Heart right ventricle (tissue), 16 donors: ENCODE measurements at regions not wholly inside any gene's neighbourhood (a gene's known extent, or its start where the extent isn't known, plus 50 kb on each side); places are given as distances from the start of the nearest gene placed in this dataset.

Experiments used
- ATAC-seq, 8 donors: fragments of 200-7000 bp; cut with Tn5 transposase; one replicate each; pipeline ENCODE4 v1.9.1; 2020; ENCODE audit warnings: mild to moderate bottlenecking in 8 of 8, moderate library complexity in 8 of 8, moderate number of reproducible peaks in 1 of 8
- DNase-seq, 2 donors: peaks; one replicate each; pipeline ENCODE4 v3.0.0-alpha.2; 2020
- H3K27ac ChIP-seq, 10 donors: fragments of 200-600 bp; sonication (generic) in 2 of 10; one replicate each; pipeline versions ENCODE4 v1.5.0 to v1.8.0; 2020 to 2022; ENCODE audit warnings: mild to moderate bottlenecking in 3 of 10
- H3K27me3 ChIP-seq, 7 donors: fragments of 200-600 bp; one replicate each; pipeline ENCODE4 v1.8.0; 2021 to 2022; ENCODE audit warnings: mild to moderate bottlenecking in 2 of 7
- H3K36me3 ChIP-seq, 9 donors: fragments of 200-600 bp; sonication (generic) in 1 of 9; one replicate each; pipeline versions ENCODE4 v1.5.0 to v1.8.0; 2020 to 2022; ENCODE audit warnings: mild to moderate bottlenecking in 2 of 9
- H3K4me1 ChIP-seq, 9 donors: fragments of 200-600 bp; sonication (generic) in 1 of 9; one replicate each; pipeline versions ENCODE4 v1.5.0 to v1.8.0; 2020 to 2022; ENCODE audit warnings: mild to moderate bottlenecking in 4 of 9
- H3K4me3 ChIP-seq, 10 donors: fragments of 200-600 bp; sonication (generic) in 2 of 10; one replicate each; pipeline versions ENCODE4 v1.5.0 to v1.8.0; 2020 to 2022; ENCODE audit warnings: mild to moderate bottlenecking in 7 of 10, moderate library complexity in 2 of 10
- H3K9me3 ChIP-seq, 11 donors: fragments of 200-600 bp in 10 of 11; sonication (generic) in 2 of 11; one replicate each; pipeline versions ENCODE4 v1.5.0 to v1.8.0; 2013 to 2022; ENCODE audit warnings: mild to moderate bottlenecking in 2 of 11, control low read depth in 1 of 11, moderate library complexity in 1 of 11
- WGBS, 2 donors: extraction: QIAGEN DNeasy Blood & Tissue Kit; methylation state at CpG; one replicate each; pipeline ENCODE4 v1.1.7; 2013; ENCODE audit warnings: inconsistent platforms in 1 of 2; 5-methylcytosine and 5-hydroxymethylcytosine counted together
- intact Hi-C, 10 donors: fragments of 100-400 bp; cut with DNase I; formaldehyde crosslinking; loops; one replicate each; pipeline versions ENCODE4 v1.11.1 to v1.14.2; 2022
- TF ChIP-seq, protein P1 (sequence below), 9 donors: fragments of 200-600 bp; sonication (generic) in 2 of 9; IDR thresholded peaks; one replicate each; pipeline versions ENCODE4 v1.5.0 to v1.8.0; 2021 to 2022; ENCODE audit warnings: antibody characterized with exemption in 9 of 9, mild to moderate bottlenecking in 5 of 9, moderate library complexity in 1 of 9
- donor health status: Arrhythmogenic right ventricular cardiomyopathy.
- donor health status: ischemic (EF 13 %, LVEDD 7.1; RV severe dilation, severe dysfunction).
- donor health status: healthy with polysubstance abuse.
- donor health status: DM: no; HTN: yes; CAD: no.
- donor health status: DM: no; HTN: no; CAD: no.
- donor health status: ischemic (EF 25% LVEDD 6.9; RV normal size, moderate dysfunction).
- donor health status: ischemic (EF 25% LVEDD 5.7; RV mildly dilated, moderate dysfunction).
- donor health status: healthy.
- donor health status: DM: yes; HTN: yes; CAD: no.
- donor health status: Ischemic cardiomyopathy.
- donor health status: ischemic (EF 35%, LVEDD 5.7; RV mildly dilated, moderate dysfunction).
- donor health status: nonischemic (EF 11% LVEDD 7.7; RV severe dilation, severe dysfunction).
- donor health status: DM: yes; HTN: yes; CAD: no.
- donor health status: PGD.
- donor health status: ischemic (EF 29% LVEDD 5.4; RV normal size, mild dysfunction).
- donor health status: nonischemic (EF 23%, LVEDD 6.1; RV moderate dilation, normal function).

DNA sequence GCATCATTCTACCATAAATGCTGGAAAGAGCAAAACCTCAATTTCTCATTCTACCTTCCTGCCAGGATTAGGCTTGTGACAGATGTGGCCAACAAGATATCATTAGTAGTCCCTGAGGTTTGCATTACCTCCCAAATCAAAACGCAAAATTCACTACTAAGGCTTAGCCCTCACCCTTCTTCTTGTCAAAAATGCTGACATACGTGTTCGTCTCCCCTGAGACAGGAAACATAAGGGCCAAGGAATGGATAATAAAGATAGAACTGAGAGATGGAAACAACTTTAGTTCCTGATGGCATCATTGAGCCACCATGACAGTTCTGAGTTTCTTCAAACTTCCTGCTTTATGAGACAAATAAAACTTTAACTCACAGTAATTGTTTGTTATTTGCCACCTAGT lies 642.1 kb downstream of the NOVA1 start:
- TF ChIP-seq, protein P1, sequence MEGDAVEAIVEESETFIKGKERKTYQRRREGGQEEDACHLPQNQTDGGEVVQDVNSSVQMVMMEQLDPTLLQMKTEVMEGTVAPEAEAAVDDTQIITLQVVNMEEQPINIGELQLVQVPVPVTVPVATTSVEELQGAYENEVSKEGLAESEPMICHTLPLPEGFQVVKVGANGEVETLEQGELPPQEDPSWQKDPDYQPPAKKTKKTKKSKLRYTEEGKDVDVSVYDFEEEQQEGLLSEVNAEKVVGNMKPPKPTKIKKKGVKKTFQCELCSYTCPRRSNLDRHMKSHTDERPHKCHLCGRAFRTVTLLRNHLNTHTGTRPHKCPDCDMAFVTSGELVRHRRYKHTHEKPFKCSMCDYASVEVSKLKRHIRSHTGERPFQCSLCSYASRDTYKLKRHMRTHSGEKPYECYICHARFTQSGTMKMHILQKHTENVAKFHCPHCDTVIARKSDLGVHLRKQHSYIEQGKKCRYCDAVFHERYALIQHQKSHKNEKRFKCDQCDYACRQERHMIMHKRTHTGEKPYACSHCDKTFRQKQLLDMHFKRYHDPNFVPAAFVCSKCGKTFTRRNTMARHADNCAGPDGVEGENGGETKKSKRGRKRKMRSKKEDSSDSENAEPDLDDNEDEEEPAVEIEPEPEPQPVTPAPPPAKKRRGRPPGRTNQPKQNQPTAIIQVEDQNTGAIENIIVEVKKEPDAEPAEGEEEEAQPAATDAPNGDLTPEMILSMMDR (IDR thresholded peaks at IDR 0.05): no peak
- Histone ChIP-seq H3K4me1 (no peaks in the 10 kb centered on the region), H3K4me3 (no peak overlapping the region), H3K9me3 (peaks cover 0 to 31% (median 0%) of the 10 kb centered on the region in 11 donors), H3K27me3 (no peaks in the 10 kb centered on the region), H3K36me3 (no peaks in the 10 kb centered on the region), H3K27ac (no peak overlapping the region)
- ATAC-seq (no peak), DNase-seq (no peak)
- 72 to 82% methylated on average over 3 of the region's 3 CpGs for WGBS, 2 donors
- intact Hi-C loops: no loop called here

DNA sequence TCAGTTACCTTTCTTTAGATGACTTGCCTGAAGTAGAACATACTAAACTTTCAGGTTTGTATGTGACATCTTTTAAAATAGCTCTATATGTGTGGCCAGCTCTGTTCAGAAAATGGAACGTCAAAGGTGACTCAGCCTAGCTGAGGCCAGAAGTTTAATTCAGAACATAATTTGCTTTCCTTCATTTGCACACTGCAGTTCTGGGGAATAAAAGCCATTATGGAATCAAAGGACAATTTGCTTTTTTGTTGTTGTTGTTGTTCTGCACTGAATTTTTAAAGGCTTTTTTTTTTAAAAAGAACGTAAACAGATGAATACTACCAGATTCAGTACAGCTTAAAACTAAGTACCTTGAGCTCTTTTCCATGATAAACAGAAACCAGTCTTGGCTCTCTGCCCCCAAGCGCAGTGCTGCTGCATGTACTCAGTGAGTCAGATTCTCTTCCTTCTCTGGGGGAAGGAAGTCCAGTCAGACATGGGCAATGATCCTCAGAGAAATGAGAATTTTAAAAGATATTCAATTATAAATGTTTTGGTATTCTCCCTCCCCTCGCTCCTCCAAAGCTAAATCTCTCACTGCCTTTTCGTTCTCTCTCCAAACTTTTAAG lies 644.2 kb downstream of the NOVA1 start:
- no peak for ATAC-seq
- TF ChIP-seq, protein P1 (IDR thresholded peaks at IDR 0.05): no peak
- Histone ChIP-seq H3K27me3 (no peaks in the 10 kb centered on the region), H3K27ac (no peak overlapping the region), H3K4me3 (no peak overlapping the region), H3K36me3 (no peaks in the 10 kb centered on the region), H3K9me3 (peaks cover 0 to 34% (median 0%) of the 10 kb centered on the region in 11 donors), H3K4me1 (no peaks in the 10 kb centered on the region)
- DNase-seq: no peak
- 71 to 87% methylated on average over 5 of the region's 5 CpGs for WGBS, 2 donors
- intact Hi-C loops: no loop called here

DNA sequence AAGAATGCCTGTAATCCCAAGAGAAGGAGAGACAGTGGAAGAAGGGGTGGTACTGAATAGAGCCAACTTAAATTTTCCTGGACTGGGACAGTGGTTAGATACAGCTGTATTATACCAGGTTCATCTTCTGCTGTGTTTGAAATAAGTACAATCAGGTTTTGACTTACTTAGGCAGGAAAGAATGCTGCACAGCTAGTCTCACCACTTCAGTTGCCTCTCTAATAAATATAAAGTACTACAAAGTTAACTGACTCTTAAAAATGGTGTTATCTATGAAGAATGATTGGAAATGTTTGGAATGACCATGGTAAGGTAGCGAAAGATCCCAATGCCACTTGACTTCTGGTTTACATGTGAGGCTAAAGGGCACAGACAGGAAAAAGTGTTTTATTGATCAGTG lies 652.1 kb downstream of the NOVA1 start:
- 79 to 80% methylated on average over 1 of the region's 1 CpG for WGBS, 2 donors
- TF ChIP-seq, protein P1 (IDR thresholded peaks at IDR 0.05): no peak
- Histone ChIP-seq H3K36me3 (no peaks in the 10 kb centered on the region), H3K27me3 (no peaks in the 10 kb centered on the region), H3K4me1 (no peaks in the 10 kb centered on the region), H3K9me3 (peaks cover 0 to 9% (median 0%) of the 10 kb centered on the region in 11 donors), H3K4me3 (no peak overlapping the region), H3K27ac (no peak overlapping the region)
- ATAC-seq: no peak
- DNase-seq: no peak
- intact Hi-C loops: no loop called here

DNA sequence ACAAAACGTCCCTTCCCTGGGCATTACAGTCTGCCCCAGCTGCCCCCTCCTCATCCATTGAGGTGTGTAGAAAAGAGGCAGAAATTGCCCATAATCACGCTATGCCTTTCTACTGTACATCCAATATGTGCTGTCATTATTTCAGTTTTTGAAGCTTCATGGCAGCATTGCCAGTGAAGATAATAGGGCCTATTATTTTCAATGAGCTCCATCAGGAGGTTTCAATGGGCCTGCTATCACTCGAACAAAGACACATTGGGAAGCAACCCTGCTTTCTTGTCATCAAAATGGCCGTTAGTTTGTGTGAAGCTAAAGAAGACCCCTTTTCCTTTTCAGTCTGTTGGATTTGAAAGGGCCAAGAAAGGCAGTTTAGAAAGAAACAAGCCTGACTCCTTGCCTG lies 653.8 kb downstream of the NOVA1 start:
- ATAC-seq: no peak
- Histone ChIP-seq H3K27me3 (no peaks in the 10 kb centered on the region), H3K27ac (no peak overlapping the region), H3K4me1 (no peaks in the 10 kb centered on the region), H3K36me3 (no peaks in the 10 kb centered on the region), H3K4me3 (no peak overlapping the region), H3K9me3 (peaks cover 0 to 3% (median 0%) of the 10 kb centered on the region in 11 donors)
- no peak for DNase-seq
- TF ChIP-seq, protein P1 (IDR thresholded peaks at IDR 0.05): no peak
- 67 to 69% methylated on average over 4 of the region's 4 CpGs for WGBS, 2 donors
- intact Hi-C loops: no loop called here
